ENCODE measurements at regions not wholly inside any gene's neighbourhood (a gene's known extent, or its start where the extent isn't known, plus 50 kb on each side); places are given as distances from the start of the nearest gene placed in this dataset.

DNA sequence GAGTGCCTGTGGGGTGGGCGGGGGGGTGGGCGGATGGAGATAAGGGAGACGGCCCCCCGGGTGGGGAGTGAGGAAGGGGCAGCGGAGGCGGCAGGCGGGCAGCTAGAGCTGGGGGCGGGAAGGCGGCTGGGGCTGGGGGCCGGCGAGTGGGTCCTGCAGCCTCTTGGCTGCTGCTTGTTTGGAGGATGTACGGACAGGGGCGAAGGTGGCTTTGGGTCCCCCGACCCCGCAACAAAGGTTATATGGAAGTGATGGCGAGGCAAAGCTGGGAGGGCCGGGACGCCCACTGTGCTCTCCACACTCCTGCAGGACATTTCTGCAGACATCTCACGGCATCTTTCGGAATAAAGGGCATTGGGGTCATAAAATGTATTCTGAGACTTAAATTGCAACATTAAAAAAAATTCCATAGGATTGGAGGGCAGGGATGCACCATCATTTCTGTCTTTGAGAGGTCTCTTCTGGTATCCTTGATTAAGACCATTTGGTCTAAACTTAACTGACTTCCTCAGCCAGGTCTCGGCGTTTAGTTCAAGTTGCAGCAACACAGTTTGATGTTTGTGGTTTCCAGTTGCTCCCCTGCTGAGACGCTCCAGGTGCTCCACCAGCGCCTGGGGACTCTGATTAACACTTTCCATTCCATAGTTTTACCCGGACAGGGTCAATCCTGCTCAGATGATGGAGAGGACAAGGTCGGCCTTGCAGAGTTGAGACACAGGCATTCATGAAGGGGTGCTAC lies 101.6 kb upstream of the SSBP2 start:
- Histone ChIP-seq H3K4me1 (ENCODE audit: control insufficient read depth in 2 of 2, insufficient read depth in 2 of 2, low read length in 2 of 2) (peaks cover 22 to 28% of the 10 kb centered on the region in 2 donors), H2AFZ (ENCODE audit: insufficient read depth, low read depth, low read length, poor library complexity, severe bottlenecking) (peak overlapping the region; percentile 77), H4K20me1 (ENCODE audit: control insufficient read depth, insufficient read depth, low read length, poor library complexity, severe bottlenecking) (no peaks in the 10 kb centered on the region), H3K27ac (ENCODE audit: low read length in 2 of 2) (no peak overlapping the region), H3K4me3 (ENCODE audit: control extremely low read depth in 1 of 5, extremely low read depth in 1 of 5, insufficient read depth in 1 of 5, low read depth in 2 of 5, low read length in 4 of 5) (peak overlapping the region; percentile 49 to 75 (median 57)), H3K27me3 (replicated peaks in 1 of 4; ENCODE audit: control extremely low read depth in 1 of 4, control insufficient read depth in 3 of 4, insufficient read depth in 4 of 4, low read length in 3 of 4) (no peaks in the 10 kb centered on the region), H3K79me2 (ENCODE audit: control insufficient read depth, insufficient read depth, low read length) (no peaks in the 10 kb centered on the region), H3K9ac (ENCODE audit: low read length) (peak overlapping the region; percentile 73), H3K9me3 (ENCODE audit: control extremely low read depth in 1 of 3, control insufficient read depth in 2 of 3, insufficient read depth in 1 of 3, low read length in 2 of 3) (no peaks in the 10 kb centered on the region), H3K4me2 (replicated peaks; ENCODE audit: low read depth, low read length, poor library complexity, severe bottlenecking) (peak overlapping the region; percentile 87), H3K36me3 (replicated peaks in 1 of 2; ENCODE audit: control extremely low read depth in 1 of 2, control insufficient read depth in 1 of 2, extremely low read depth in 1 of 2, insufficient read depth in 2 of 2, low read length in 1 of 2) (no peaks in the 10 kb centered on the region)
- intact Hi-C loops (cut with micrococcal nuclease): loop anchor here (1.0 to 10.0 kb wide), 5 partner anchors 55 to 425 kb away; partner anchors contain the start of gene RPS23
- H3K4me3 Mint-ChIP-seq: peak overlapping the region; percentile 99
- peaks cover 36% of the 10 kb centered on the region for H3K4me1 Mint-ChIP-seq
- DNase-seq (peak; percentile 47), ATAC-seq (ENCODE audit: low read depth) (peak; percentile 20)
- peak overlapping the region; percentile 83 for H3K27ac Mint-ChIP-seq
- POLR2A ChIA-PET: interaction anchor here (0.6 to 4.1 kb wide), 12 partner anchors 14 to 431 kb away, joined by 3 to 81 read pairs (median 5); partner anchors contain the start of genes ATG10, RPS23 and SSBP2
- WGBS (ENCODE audit: insufficient coverage): 7% methylated on average over 15 of the region's 26 CpGs
- no peaks in the 10 kb centered on the region for H3K27me3 Mint-ChIP-seq
- CTCF ChIA-PET: interaction anchor here (0.7 to 5.3 kb wide), 8 partner anchors 10 to 373 kb away, joined by 3 to 52 read pairs (median 4); partner anchors contain the start of gene SSBP2
- H3K9me3 Mint-ChIP-seq (ENCODE audit: insufficient read depth): no peaks in the 10 kb centered on the region
- TF ChIP-seq, protein P1, sequence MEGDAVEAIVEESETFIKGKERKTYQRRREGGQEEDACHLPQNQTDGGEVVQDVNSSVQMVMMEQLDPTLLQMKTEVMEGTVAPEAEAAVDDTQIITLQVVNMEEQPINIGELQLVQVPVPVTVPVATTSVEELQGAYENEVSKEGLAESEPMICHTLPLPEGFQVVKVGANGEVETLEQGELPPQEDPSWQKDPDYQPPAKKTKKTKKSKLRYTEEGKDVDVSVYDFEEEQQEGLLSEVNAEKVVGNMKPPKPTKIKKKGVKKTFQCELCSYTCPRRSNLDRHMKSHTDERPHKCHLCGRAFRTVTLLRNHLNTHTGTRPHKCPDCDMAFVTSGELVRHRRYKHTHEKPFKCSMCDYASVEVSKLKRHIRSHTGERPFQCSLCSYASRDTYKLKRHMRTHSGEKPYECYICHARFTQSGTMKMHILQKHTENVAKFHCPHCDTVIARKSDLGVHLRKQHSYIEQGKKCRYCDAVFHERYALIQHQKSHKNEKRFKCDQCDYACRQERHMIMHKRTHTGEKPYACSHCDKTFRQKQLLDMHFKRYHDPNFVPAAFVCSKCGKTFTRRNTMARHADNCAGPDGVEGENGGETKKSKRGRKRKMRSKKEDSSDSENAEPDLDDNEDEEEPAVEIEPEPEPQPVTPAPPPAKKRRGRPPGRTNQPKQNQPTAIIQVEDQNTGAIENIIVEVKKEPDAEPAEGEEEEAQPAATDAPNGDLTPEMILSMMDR (IDR thresholded peaks at IDR 0.05): no peak
- no peak for TF ChIP-seq EZH2 (IDR thresholded peaks at IDR 0.05; ENCODE audit: borderline replicate concordance, insufficient read depth, low read depth, low read length, poor library complexity, severe bottlenecking)

Measured in B cell (primary cell).